Esophagus muscularis mucosa (tissue), 4 donors: ENCODE measurements at regions not wholly inside any gene's neighbourhood (a gene's known extent, or its start where the extent isn't known, plus 50 kb on each side); places are given as distances from the start of the nearest gene placed in this dataset.

ENCODE experiments used
- DNase-seq: peaks from one replicate; pipeline ENCODE4 v3.0.0-alpha.2; 2017; ENCODE audit errors: extremely low spot score
- H3K27ac ChIP-seq, 4 donors: fragments of 200-600 bp; sonication (generic); replicated peaks in 1 of 4; 1 replicate in 3 of 4; 2 replicates in 1 of 4; pipeline ENCODE4 v1.5.1; 2016 to 2019; ENCODE audit warnings: mild to moderate bottlenecking in 1 of 4
- H3K27me3 ChIP-seq, 4 donors: fragments of 200-600 bp; sonication (generic); one replicate each; pipeline versions ENCODE4 v1.5.1 to v1.6.0; 2016 to 2019
- H3K36me3 ChIP-seq, 4 donors: fragments of 200-600 bp; sonication (generic); one replicate each; pipeline ENCODE4 v1.5.1; 2016 to 2019
- H3K4me1 ChIP-seq, 4 donors: fragments of 200-600 bp; sonication (generic); one replicate each; pipeline ENCODE4 v1.5.1; 2016 to 2019
- H3K4me3 ChIP-seq, 4 donors: fragments of 200-600 bp; sonication (generic); 1 replicate in 2 of 4; 2 replicates in 2 of 4; pipeline ENCODE4 v1.5.1; 2016 to 2019; ENCODE audit warnings: mild to moderate bottlenecking in 4 of 4, moderate library complexity in 1 of 4
- H3K9me3 ChIP-seq, 4 donors: fragments of 200-600 bp; sonication (generic); 1 replicate in 3 of 4; 2 replicates in 1 of 4; pipeline ENCODE4 v1.5.1; 2016 to 2019
- EP300 ChIP-seq: sonication (generic); formaldehyde crosslinking; IDR thresholded peaks from one replicate; pipeline ENCODE4 v1.6.1; 2017; ENCODE audit warnings: antibody characterized with exemption
- POLR2A ChIP-seq: fragments of 450-650 bp; IDR thresholded peaks from one replicate; pipeline ENCODE4 v1.6.1; 2017; ENCODE audit warnings: antibody characterized with exemption, moderate library complexity, mild to moderate bottlenecking, low read depth
- POLR2AphosphoS5 ChIP-seq, 2 donors: sonication (generic); formaldehyde crosslinking; IDR thresholded peaks; one replicate each; pipeline ENCODE4 v1.6.1; 2017; ENCODE audit warnings: antibody characterized with exemption in 2 of 2
- WGBS: methylation state at CpG from one replicate; pipeline ENCODE4 v1.1.5; 2018; 5-methylcytosine and 5-hydroxymethylcytosine counted together
- intact Hi-C: fragments of 100-400 bp; cut with DNase I; formaldehyde crosslinking; loops from one replicate; pipeline ENCODE4 v1.15.1; 2023
- TF ChIP-seq, protein P1 (sequence below), 3 experiments: fragments of 200-600 bp in 2 of 3; fragments of 450-650 bp in 1 of 3; sonication (generic) in 2 of 3; IDR thresholded peaks; one replicate each; pipeline ENCODE4 v1.5.1; 2017 to 2019; ENCODE audit warnings: antibody characterized with exemption in 3 of 3, mild to moderate bottlenecking in 2 of 3, moderate library complexity in 1 of 3

DNA sequence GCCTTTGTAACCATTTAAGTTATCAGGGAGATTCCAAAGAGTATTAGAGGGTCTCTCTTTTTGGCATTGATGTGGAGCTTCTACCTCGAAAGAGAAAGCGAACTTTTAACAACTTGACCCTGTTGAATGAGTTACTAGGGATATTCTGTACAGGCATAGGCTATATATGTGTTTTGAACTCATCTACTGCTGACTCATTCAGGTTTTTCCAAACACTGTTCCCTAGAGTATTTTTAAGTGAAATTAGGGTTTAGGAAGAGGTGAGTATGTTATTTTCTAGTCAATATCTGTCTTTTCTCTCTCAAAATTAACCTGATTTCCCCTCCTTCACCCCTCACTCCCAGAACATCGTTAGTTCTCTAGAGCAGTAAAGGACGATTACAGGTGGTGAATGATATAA is 228.1 kb upstream of the C2CD4B start:
- Histone ChIP-seq H3K4me1 (peaks cover 8 to 23% (median 20%) of the 10 kb centered on the region in 4 donors), H3K27me3 (no peaks in the 10 kb centered on the region), H3K27ac (no peak overlapping the region), H3K9me3 (no peaks in the 10 kb centered on the region), H3K36me3 (no peaks in the 10 kb centered on the region), H3K4me3 (no peak overlapping the region)
- TF ChIP-seq, protein P1, sequence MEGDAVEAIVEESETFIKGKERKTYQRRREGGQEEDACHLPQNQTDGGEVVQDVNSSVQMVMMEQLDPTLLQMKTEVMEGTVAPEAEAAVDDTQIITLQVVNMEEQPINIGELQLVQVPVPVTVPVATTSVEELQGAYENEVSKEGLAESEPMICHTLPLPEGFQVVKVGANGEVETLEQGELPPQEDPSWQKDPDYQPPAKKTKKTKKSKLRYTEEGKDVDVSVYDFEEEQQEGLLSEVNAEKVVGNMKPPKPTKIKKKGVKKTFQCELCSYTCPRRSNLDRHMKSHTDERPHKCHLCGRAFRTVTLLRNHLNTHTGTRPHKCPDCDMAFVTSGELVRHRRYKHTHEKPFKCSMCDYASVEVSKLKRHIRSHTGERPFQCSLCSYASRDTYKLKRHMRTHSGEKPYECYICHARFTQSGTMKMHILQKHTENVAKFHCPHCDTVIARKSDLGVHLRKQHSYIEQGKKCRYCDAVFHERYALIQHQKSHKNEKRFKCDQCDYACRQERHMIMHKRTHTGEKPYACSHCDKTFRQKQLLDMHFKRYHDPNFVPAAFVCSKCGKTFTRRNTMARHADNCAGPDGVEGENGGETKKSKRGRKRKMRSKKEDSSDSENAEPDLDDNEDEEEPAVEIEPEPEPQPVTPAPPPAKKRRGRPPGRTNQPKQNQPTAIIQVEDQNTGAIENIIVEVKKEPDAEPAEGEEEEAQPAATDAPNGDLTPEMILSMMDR (IDR thresholded peaks at IDR 0.05), result no peak
- no peak for TF ChIP-seq POLR2A
- no peak for TF ChIP-seq POLR2AphosphoS5 (IDR thresholded peaks at IDR 0.05)
- TF ChIP-seq EP300, result no peak
- 92% methylated on average over 4 of the region's 4 CpGs for WGBS
- intact Hi-C loops, result loop anchor here (5.0 kb wide), 1 partner anchor 349 kb away; no protein-coding TSS in a partner anchor
- DNase-seq, result no peak

DNA sequence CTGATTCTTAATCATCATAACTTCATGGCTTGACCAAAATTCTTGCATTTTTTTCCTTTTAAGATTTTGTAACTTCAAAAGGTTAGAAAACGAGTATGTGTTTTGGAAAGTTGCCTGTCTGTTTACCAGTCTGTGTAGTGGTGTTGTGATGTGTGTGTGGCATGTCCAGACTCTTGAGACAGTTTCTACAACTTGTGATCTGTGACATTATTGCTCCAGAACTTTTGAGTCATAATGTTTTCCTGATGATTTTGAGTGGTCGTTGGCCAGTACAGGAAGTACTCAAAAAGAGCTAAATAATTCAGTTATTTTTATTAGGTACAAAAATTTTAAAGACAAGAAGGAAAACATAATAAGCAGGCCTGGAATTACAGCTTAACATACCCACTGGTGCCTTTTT is 229.0 kb upstream of the C2CD4B start:
- DNase-seq, result no peak
- WGBS, result 49% methylated on average over 2 of the region's 2 CpGs
- H3K27me3 ChIP-seq, result no peaks in the 10 kb centered on the region
- H3K4me3 ChIP-seq, result no peak overlapping the region
- TF ChIP-seq POLR2AphosphoS5 (IDR thresholded peaks at IDR 0.05), result no peak
- TF ChIP-seq EP300, result no peak
- TF ChIP-seq POLR2A, result no peak
- TF ChIP-seq, protein P1 (IDR thresholded peaks at IDR 0.05), result no peak
- peaks cover 8 to 22% (median 19%) of the 10 kb centered on the region in 4 donors for H3K4me1 ChIP-seq
- no peak overlapping the region for H3K27ac ChIP-seq
- H3K36me3 ChIP-seq, result no peaks in the 10 kb centered on the region
- intact Hi-C loops, result loop anchor here (5.0 kb wide), 1 partner anchor 348 kb away; no protein-coding TSS in a partner anchor
- no peaks in the 10 kb centered on the region for H3K9me3 ChIP-seq

GRCh38 chr15:62400778-62401177 is 235.7 kb upstream of the C2CD4B start:
- 82% methylated on average over 5 of the region's 5 CpGs for WGBS
- Histone ChIP-seq H3K36me3 (no peaks in the 10 kb centered on the region), H3K4me1 (peaks cover 23 to 32% (median 27%) of the 10 kb centered on the region in 4 donors), H3K27ac (no peak overlapping the region), H3K27me3 (no peaks in the 10 kb centered on the region), H3K9me3 (no peaks in the 10 kb centered on the region), H3K4me3 (no peak overlapping the region)
- intact Hi-C loops, result no loop called here
- DNase-seq, result no peak
- TF ChIP-seq POLR2AphosphoS5 (IDR thresholded peaks at IDR 0.05), result no peak

DNA sequence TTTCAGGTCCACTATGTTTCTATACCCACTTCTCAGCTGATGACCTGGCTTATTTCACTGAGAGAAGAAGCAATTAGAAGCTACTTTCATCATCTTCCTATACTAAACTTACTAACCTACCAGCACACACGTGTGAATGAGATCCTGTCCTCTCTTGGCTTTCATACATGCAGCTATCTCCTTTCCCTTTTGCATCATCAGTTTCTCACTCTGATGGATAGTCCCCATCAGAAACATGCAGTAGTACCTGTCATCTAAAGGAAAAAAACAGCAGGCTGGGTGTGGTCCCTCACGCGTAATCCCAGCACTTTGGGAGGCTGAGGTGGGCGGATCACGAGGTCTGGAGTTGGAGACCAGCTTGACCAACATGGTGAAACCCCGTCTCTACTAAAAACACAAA is 237.6 kb upstream of the C2CD4B start:
- no peaks in the 10 kb centered on the region for H3K36me3 ChIP-seq
- H3K4me3 ChIP-seq, result no peak overlapping the region
- WGBS, result 84% methylated on average over 6 of the region's 6 CpGs
- TF ChIP-seq POLR2AphosphoS5 (IDR thresholded peaks at IDR 0.05) (no peak), EP300 (no peak), POLR2A (no peak)
- TF ChIP-seq, protein P1 (IDR thresholded peaks at IDR 0.05), result no peak
- H3K4me1 ChIP-seq, result peaks cover 23 to 32% (median 28%) of the 10 kb centered on the region in 4 donors
- no peak for DNase-seq
- H3K9me3 ChIP-seq, result no peaks in the 10 kb centered on the region
- H3K27me3 ChIP-seq, result no peaks in the 10 kb centered on the region
- intact Hi-C loops, result no loop called here
- peak overlapping the region; percentile 28 to 60 (median 42) for H3K27ac ChIP-seq

GRCh38 chr15:62403164-62403809 is 238.2 kb upstream of the C2CD4B start:
- intact Hi-C loops, result no loop called here
- Histone ChIP-seq H3K36me3 (no peaks in the 10 kb centered on the region), H3K27ac (peak overlapping the region; percentile 44 to 60 (median 52)), H3K9me3 (no peaks in the 10 kb centered on the region), H3K4me3 (no peak overlapping the region), H3K4me1 (peaks cover 23 to 32% (median 28%) of the 10 kb centered on the region in 4 donors), H3K27me3 (no peaks in the 10 kb centered on the region)
- no peak for DNase-seq
- WGBS, result 61% methylated on average over 8 of the region's 8 CpGs
- TF ChIP-seq EP300 (no peak), POLR2AphosphoS5 (IDR thresholded peaks at IDR 0.05) (peak in 1 of 2 donors; percentile 66)
